K562 (cell line): ENCODE measurements at regions not wholly inside any gene's neighbourhood (a gene's known extent, or its start where the extent isn't known, plus 50 kb on each side); places are given as distances from the start of the nearest gene placed in this dataset.

Experiments
- ATAC-seq: fragments of 200-7000 bp; cut with Tn5 transposase; 3 replicates; pipeline ENCODE4 v1.9.1; 2020; ENCODE audit warnings: moderate library complexity
- BruUV-seq: library from RNA; stranded (reverse); fragments of 400-500 nt; replicated peaks from 2 replicates; lab custom pipeline; 2021; lab: Mats Ljungman, UMichigan
- CTCF ChIA-PET: fragments of 300-600 bp; formaldehyde crosslinking; extraction: SDS; loops from one replicate; lab custom pipeline; 2021; ENCODE audit warnings: low intra/inter-chr PET ratio; lab: Yijun Ruan, JAX
- POLR2A ChIA-PET: fragments of 300-600, 350-650 bp; sonication (Branson Sonifier 250); formaldehyde crosslinking; extraction: SDS; loops from one replicate; lab custom pipeline; 2021; ENCODE audit warnings: antibody characterized with exemption, inconsistent platforms; lab: Yijun Ruan, JAX
- DNase-seq, 4 experiments: peaks; one replicate each; pipeline versions ENCODE4 v3.0.0 to v3.0.0-alpha.2; 2011 to 2018; ENCODE audit warnings: low spot score in 3 of 4, mixed read lengths in 3 of 4; ENCODE audit errors: extremely low read depth in 1 of 4
- FAIRE-seq: peaks from 2 replicates; lab custom pipeline; 2011; peaks lifted over from hg19 to GRCh38; lab: Jason Lieb, UNC
- H2AFZ ChIP-seq: 2 replicates; pipeline ENCODE4 v1.6.0; 2011; ENCODE audit warnings: low read depth, low read length, control low read depth, inconsistent platforms
- H3K27ac ChIP-seq: fragments of 200-600 bp; 3 replicates; pipeline ENCODE4 v1.8.0; 2011; ENCODE audit warnings: low read depth, mild to moderate bottlenecking, control low read depth, inconsistent platforms, low read length, moderate library complexity, mixed read lengths; ENCODE audit errors: extremely low read depth
- H3K27me3 ChIP-seq, 2 experiments: fragments of 300-600 bp in 1 of 2; 2 replicates in 1 of 2; 3 replicates in 1 of 2; pipeline versions ENCODE4 v1.6.0 to v1.8.0; 2011; ENCODE audit warnings: inconsistent platforms in 2 of 2, low read length in 2 of 2, mild to moderate bottlenecking in 1 of 2, mixed read lengths in 1 of 2, moderate library complexity in 1 of 2; ENCODE audit not compliant: control insufficient read depth in 2 of 2, insufficient read depth in 2 of 2
- H3K36me3 ChIP-seq: fragments of 300-600 bp; 3 replicates; pipeline ENCODE4 v1.8.0; 2011; ENCODE audit warnings: mild to moderate bottlenecking, low read length, inconsistent platforms; ENCODE audit not compliant: control insufficient read depth, insufficient read depth
- H3K4me1 ChIP-seq, 2 experiments: fragments of 200-600 bp in 1 of 2; replicated peaks in 1 of 2; 2 replicates in 1 of 2; 3 replicates in 1 of 2; pipeline versions ENCODE4 v1.5.1 to v1.8.0; 2011; ENCODE audit warnings: inconsistent platforms in 2 of 2, low read length in 2 of 2, mild to moderate bottlenecking in 1 of 2, mixed read lengths in 1 of 2, moderate library complexity in 1 of 2; ENCODE audit not compliant: control insufficient read depth in 2 of 2, insufficient read depth in 2 of 2
- H3K4me2 ChIP-seq: 2 replicates; pipeline ENCODE4 v1.6.1; 2011; ENCODE audit warnings: low read length, control low read depth, inconsistent platforms, mixed read lengths; ENCODE audit not compliant: insufficient read depth
- H3K4me3 ChIP-seq: fragments of 200-600 bp; sonication (generic), shearing (Covaris generic); 2 replicates; pipeline ENCODE4 v1.5.1; 2016; ENCODE audit warnings: control low read depth, inconsistent platforms
- H3K79me2 ChIP-seq: fragments of 200-600 bp; 3 replicates; pipeline ENCODE4 v1.8.0; 2011; ENCODE audit warnings: low read length, inconsistent platforms; ENCODE audit not compliant: control insufficient read depth, insufficient read depth
- H3K9ac ChIP-seq, 2 experiments: 2 replicates each; pipeline versions ENCODE4 v1.6.0 to v1.6.1; 2011; ENCODE audit warnings: low read depth in 2 of 2, low read length in 2 of 2, control low read depth in 1 of 2, inconsistent platforms in 1 of 2, mild to moderate bottlenecking in 1 of 2, mixed read lengths in 1 of 2; ENCODE audit not compliant: insufficient read depth in 1 of 2
- H3K9me1 ChIP-seq: one replicate; pipeline ENCODE4 v1.6.0; 2011; ENCODE audit warnings: inconsistent platforms, mild to moderate bottlenecking, low read length, moderate library complexity; ENCODE audit not compliant: control insufficient read depth, insufficient read depth
- H3K9me3 ChIP-seq: replicated peaks from 2 replicates; pipeline ENCODE4 v1.5.1; 2011; ENCODE audit warnings: low read depth, low read length, inconsistent platforms; ENCODE audit not compliant: control insufficient read depth, insufficient read depth
- H4K20me1 ChIP-seq: replicated peaks from 2 replicates; pipeline ENCODE4 v1.6.1; 2011; ENCODE audit warnings: low read length, inconsistent platforms, mixed read lengths; ENCODE audit not compliant: control insufficient read depth, insufficient read depth
- HDAC1 ChIP-seq, 2 experiments: fragments of 450-650 bp; IDR thresholded peaks; 2 replicates each; pipeline ENCODE4 v1.6.1; 2016 to 2017; ENCODE audit warnings: inconsistent platforms in 1 of 2, mild to moderate bottlenecking in 1 of 2, moderate library complexity in 1 of 2
- KLF10 ChIP-seq: fragments of 250-450 bp; sonication (Bioruptor Pico); IDR thresholded peaks from 2 replicates; pipeline ENCODE4 v1.6.1; 2021; ENCODE audit warnings: matching md5 sums
- KLF16 ChIP-seq: IDR thresholded peaks from 2 replicates; pipeline ENCODE4 v1.6.1; 2016; ENCODE audit warnings: antibody characterized with exemption
- LARP7 ChIP-seq: fragments of 450-650 bp; IDR thresholded peaks from 2 replicates; pipeline ENCODE4 v1.6.1; 2016
- NR2C1 ChIP-seq, 2 experiments: fragments of 450-650 bp; IDR thresholded peaks; 2 replicates each; pipeline ENCODE4 v1.6.1; 2017; ENCODE audit warnings: mild to moderate bottlenecking in 2 of 2, antibody characterized with exemption in 1 of 2, inconsistent platforms in 1 of 2, missing compliant biosample characterization in 1 of 2, missing genetic modification characterization in 1 of 2
- POU5F1 ChIP-seq: fragments of 150-350 bp; IDR thresholded peaks from 2 replicates; pipeline ENCODE4 v1.6.1; 2014; ENCODE audit warnings: borderline replicate concordance, low read length, low read depth, mild to moderate bottlenecking; ENCODE audit not compliant: partially characterized antibody
- PPARD ChIP-seq: fragments of 250-450 bp; sonication (Bioruptor Pico); IDR thresholded peaks from 2 replicates; pipeline ENCODE4 v1.8.0; 2022; ENCODE audit warnings: inconsistent platforms, mild to moderate bottlenecking, moderate library complexity
- RBM25 ChIP-seq: fragments of 200-400 bp; formaldehyde crosslinking; IDR thresholded peaks from 2 replicates; pipeline ENCODE4 v1.6.1; 2018; ENCODE audit warnings: low read length, low read depth, moderate library complexity; ENCODE audit not compliant: severe bottlenecking
- SNIP1 ChIP-seq: fragments of 450-650 bp; IDR thresholded peaks from 2 replicates; pipeline ENCODE4 v1.7.1; 2017; ENCODE audit warnings: low read depth, mild to moderate bottlenecking
- TARDBP ChIP-seq: fragments of 450-650 bp; IDR thresholded peaks from 2 replicates; pipeline ENCODE4 v1.6.1; 2016
- U2AF1 ChIP-seq: fragments of 200-400 bp; formaldehyde crosslinking; optimal IDR thresholded peaks from 2 replicates; pipeline ENCODE3; 2017; ENCODE audit warnings: mild to moderate bottlenecking, low read depth, low read length, moderate library complexity
- ZC3H4 ChIP-seq: sonication (generic); formaldehyde crosslinking; IDR thresholded peaks from 2 replicates; pipeline ENCODE4 v1.9.0; 2021; ENCODE audit warnings: missing genetic modification reagents, borderline replicate concordance
- ZKSCAN1 ChIP-seq: fragments of 150-350 bp; IDR thresholded peaks from 2 replicates; pipeline ENCODE4 v1.6.1; 2016; ENCODE audit warnings: low read depth, low read length
- ZNF12 ChIP-seq: sonication (generic); formaldehyde crosslinking; IDR thresholded peaks from 2 replicates; pipeline ENCODE4 v1.4.0; 2020; ENCODE audit warnings: mild to moderate bottlenecking, missing genetic modification reagents
- ZNF224 ChIP-seq: sonication (generic); formaldehyde crosslinking; IDR thresholded peaks from 2 replicates; pipeline ENCODE4 v1.8.0; 2022; ENCODE audit warnings: mild to moderate bottlenecking, missing genetic modification reagents
- ZNF785 ChIP-seq: fragments of 250-450 bp; sonication (Bioruptor Pico); IDR thresholded peaks from 2 replicates; pipeline ENCODE4 v1.4.0; 2020; ENCODE audit warnings: mild to moderate bottlenecking
- ZSCAN32 ChIP-seq: fragments of 450-650 bp; formaldehyde crosslinking; IDR thresholded peaks from 2 replicates; pipeline ENCODE4 v1.4.0; 2020; ENCODE audit warnings: mild to moderate bottlenecking, moderate library complexity
- WGBS: fragments of 100-300 bp; shearing (Covaris generic); methylation state at CpG from one replicate; pipeline ENCODE4 v1.1.6; 2016; ENCODE audit warnings: low coverage, mixed read lengths; ENCODE audit not compliant: insufficient coverage; ENCODE audit errors: missing lambda C conversion rate; 5-methylcytosine and 5-hydroxymethylcytosine counted together
- in situ Hi-C: fragments of 300-500 bp; cut with MboI; formaldehyde crosslinking; loops from 4 replicates; pipeline ENCODE4 v1.15.0; 2018; ENCODE audit warnings: inconsistent platforms, mixed read lengths
- intact Hi-C: fragments of 100-400 bp; cut with micrococcal nuclease; formaldehyde crosslinking; loops from 2 replicates; pipeline ENCODE4 v1.14.2; 2022
- TF ChIP-seq, protein P1 (sequence below): fragments of 150-350 bp; conservative IDR thresholded peaks from 2 replicates; pipeline ENCODE4 v1.6.1; 2014; ENCODE audit warnings: low read length
- TF ChIP-seq, protein P2 (sequence below): fragments of 250-450 bp; sonication (Bioruptor Pico); IDR thresholded peaks from 2 replicates; pipeline ENCODE4 v1.4.0; 2020; ENCODE audit warnings: mild to moderate bottlenecking, moderate library complexity

GRCh38 chr6:21967056-21967974 is 329.5 kb downstream of the PRL start (continued):
- no peak for TF ChIP-seq RBM25

GRCh38 chr6:21968411-21968810 is 328.4 kb downstream of the PRL start:
- no peak overlapping the region for H3K4me2 ChIP-seq
- no peaks in the 10 kb centered on the region for H4K20me1 ChIP-seq
- no TSS peak for BruUV-seq
- no peaks in the 10 kb centered on the region for H3K9me1 ChIP-seq
- H3K79me2 ChIP-seq, result no peaks in the 10 kb centered on the region
- H3K4me3 ChIP-seq, result no peak overlapping the region
- no peaks in the 10 kb centered on the region for H3K27me3 ChIP-seq
- WGBS, result 65% methylated on average over 2 of the region's 2 CpGs
- POLR2A ChIA-PET, result interaction anchor here (1.5 kb wide), 1 partner anchor 18 kb away, joined by 3 read pairs; no protein-coding TSS in a partner anchor
- CTCF ChIA-PET, result no interaction called here
- no peaks in the 10 kb centered on the region for H3K9me3 ChIP-seq
- no peak overlapping the region for H2AFZ ChIP-seq
- intact Hi-C loops, result no loop called here
- no peak overlapping the region for H3K9ac ChIP-seq
- no peak overlapping the region for H3K27ac ChIP-seq
- in situ Hi-C loops, result no loop called here
- peaks cover 3 to 9% of the 10 kb centered on the region in 2 experiments; a peak in 3 of 5 replicates for H3K4me1 ChIP-seq
- no peaks in the 10 kb centered on the region for H3K36me3 ChIP-seq
- DNase-seq (no peak), FAIRE-seq (no peak), ATAC-seq (no peak)
- TF ChIP-seq PPARD (CRISPR knock-in tag) (no peak), POU5F1 (no peak), ZSCAN32 (CRISPR knock-in tag) (no peak), U2AF1 (no peak), ZNF224 (CRISPR knock-in tag) (no peak), NR2C1 (IDR thresholded peaks at IDR 0.05) (no peak), NR2C1 (tag; IDR thresholded peaks at IDR 0.05) (no peak), KLF10 (CRISPR knock-in tag) (no peak), HDAC1 (IDR thresholded peaks at IDR 0.05) (no peak), KLF16 (no peak), ZKSCAN1 (no peak), SNIP1 (no peak), ZNF12 (CRISPR knock-in tag) (no peak), TARDBP (no peak), ZC3H4 (CRISPR knock-in tag) (no peak), LARP7 (no peak), ZNF785 (no peak)
- TF ChIP-seq, protein P1, sequence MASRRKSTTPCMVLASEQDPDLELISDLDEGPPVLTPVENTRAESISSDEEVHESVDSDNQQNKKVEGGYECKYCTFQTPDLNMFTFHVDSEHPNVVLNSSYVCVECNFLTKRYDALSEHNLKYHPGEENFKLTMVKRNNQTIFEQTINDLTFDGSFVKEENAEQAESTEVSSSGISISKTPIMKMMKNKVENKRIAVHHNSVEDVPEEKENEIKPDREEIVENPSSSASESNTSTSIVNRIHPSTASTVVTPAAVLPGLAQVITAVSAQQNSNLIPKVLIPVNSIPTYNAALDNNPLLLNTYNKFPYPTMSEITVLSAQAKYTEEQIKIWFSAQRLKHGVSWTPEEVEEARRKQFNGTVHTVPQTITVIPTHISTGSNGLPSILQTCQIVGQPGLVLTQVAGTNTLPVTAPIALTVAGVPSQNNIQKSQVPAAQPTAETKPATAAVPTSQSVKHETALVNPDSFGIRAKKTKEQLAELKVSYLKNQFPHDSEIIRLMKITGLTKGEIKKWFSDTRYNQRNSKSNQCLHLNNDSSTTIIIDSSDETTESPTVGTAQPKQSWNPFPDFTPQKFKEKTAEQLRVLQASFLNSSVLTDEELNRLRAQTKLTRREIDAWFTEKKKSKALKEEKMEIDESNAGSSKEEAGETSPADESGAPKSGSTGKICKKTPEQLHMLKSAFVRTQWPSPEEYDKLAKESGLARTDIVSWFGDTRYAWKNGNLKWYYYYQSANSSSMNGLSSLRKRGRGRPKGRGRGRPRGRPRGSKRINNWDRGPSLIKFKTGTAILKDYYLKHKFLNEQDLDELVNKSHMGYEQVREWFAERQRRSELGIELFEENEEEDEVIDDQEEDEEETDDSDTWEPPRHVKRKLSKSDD, result no peak
- TF ChIP-seq, protein P2, sequence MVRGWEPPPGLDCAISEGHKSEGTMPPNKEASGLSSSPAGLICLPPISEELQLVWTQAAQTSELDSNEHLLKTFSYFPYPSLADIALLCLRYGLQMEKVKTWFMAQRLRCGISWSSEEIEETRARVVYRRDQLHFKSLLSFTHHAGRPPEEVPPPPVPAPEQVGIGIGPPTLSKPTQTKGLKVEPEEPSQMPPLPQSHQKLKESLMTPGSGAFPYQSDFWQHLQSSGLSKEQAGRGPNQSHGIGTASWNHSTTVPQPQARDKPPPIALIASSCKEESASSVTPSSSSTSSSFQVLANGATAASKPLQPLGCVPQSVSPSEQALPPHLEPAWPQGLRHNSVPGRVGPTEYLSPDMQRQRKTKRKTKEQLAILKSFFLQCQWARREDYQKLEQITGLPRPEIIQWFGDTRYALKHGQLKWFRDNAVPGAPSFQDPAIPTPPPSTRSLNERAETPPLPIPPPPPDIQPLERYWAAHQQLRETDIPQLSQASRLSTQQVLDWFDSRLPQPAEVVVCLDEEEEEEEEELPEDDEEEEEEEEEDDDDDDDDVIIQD, result no peak
